Calu3 (cell line): ENCODE measurements at regions not wholly inside any gene's neighbourhood (a gene's known extent, or its start where the extent isn't known, plus 50 kb on each side); places are given as distances from the start of the nearest gene placed in this dataset.

Experiments used
- BruUV-seq: library from RNA; stranded (reverse); fragments of 400-500 nt; replicated peaks from 2 replicates; lab custom pipeline; 2021; lab: Mats Ljungman, UMichigan
- CTCF ChIA-PET: fragments of 300-600 bp; sonication (Branson Sonifier 250); formaldehyde crosslinking; loops from one replicate; lab custom pipeline; 2022; ENCODE audit warnings: antibody characterized with exemption; lab: Charles Lee
- DNase-seq: peaks from one replicate; pipeline ENCODE4 v3.0.0; 2022
- H3K27ac Mint-ChIP-seq: one replicate; pipeline ENCODE4 v1.8.0; 2022; ENCODE audit warnings: mixed read lengths; ENCODE audit not compliant: unreplicated experiment
- H3K27me3 Mint-ChIP-seq: one replicate; pipeline ENCODE4 v1.8.0; 2022; ENCODE audit warnings: mixed read lengths; ENCODE audit not compliant: unreplicated experiment
- H3K36me3 Mint-ChIP-seq: one replicate; pipeline ENCODE4 v1.8.0; 2022; ENCODE audit warnings: mild to moderate bottlenecking, moderate library complexity, mixed read lengths; ENCODE audit not compliant: insufficient read depth, unreplicated experiment
- H3K4me1 Mint-ChIP-seq: one replicate; pipeline ENCODE4 v1.8.0; 2022; ENCODE audit warnings: mild to moderate bottlenecking, low read depth, mixed read lengths; ENCODE audit not compliant: unreplicated experiment
- H3K4me3 Mint-ChIP-seq: one replicate; pipeline ENCODE4 v1.8.0; 2022; ENCODE audit warnings: mild to moderate bottlenecking, low read depth, moderate library complexity, mixed read lengths; ENCODE audit not compliant: unreplicated experiment
- H3K9me3 Mint-ChIP-seq: one replicate; pipeline ENCODE4 v1.8.0; 2022; ENCODE audit warnings: low read depth, mixed read lengths; ENCODE audit not compliant: unreplicated experiment
- CTCF ChIP-seq: fragments of 200-600 bp; IDR thresholded peaks from one replicate; pipeline ENCODE4 v1.8.0; 2022; ENCODE audit warnings: antibody characterized with exemption; ENCODE audit not compliant: unreplicated experiment
- intact Hi-C: fragments of 100-400 bp; cut with micrococcal nuclease; formaldehyde crosslinking; loops from one replicate; pipeline ENCODE4 v1.10.0; 2022; ENCODE audit not compliant: unreplicated experiment

GRCh38 chr11:129292092-129292491 is 83.6 kb upstream of the BARX2 start:
- Mint-ChIP-seq H3K36me3 (no peaks in the 10 kb centered on the region), H3K4me1 (no peaks in the 10 kb centered on the region), H3K27ac (no peak overlapping the region), H3K4me3 (no peak overlapping the region), H3K9me3 (no peaks in the 10 kb centered on the region), H3K27me3 (no peaks in the 10 kb centered on the region)
- CTCF ChIA-PET: no interaction called here
- no peak for TF ChIP-seq CTCF
- no peak for DNase-seq
- intact Hi-C loops: no loop called here
- no TSS peak for BruUV-seq

- no TSS peak for BruUV-seq
- DNase-seq: no peak
- Mint-ChIP-seq H3K36me3 (no peaks in the 10 kb centered on the region), H3K27ac (no peak overlapping the region), H3K27me3 (no peaks in the 10 kb centered on the region), H3K4me1 (no peaks in the 10 kb centered on the region), H3K4me3 (no peak overlapping the region), H3K9me3 (no peaks in the 10 kb centered on the region)
- TF ChIP-seq CTCF: no peak
- CTCF ChIA-PET: no interaction called here
- intact Hi-C loops: no loop called here
Observed at GRCh38 chr11:129291546-129291945, 84.1 kb upstream of the BARX2 start.

- no peak for TF ChIP-seq CTCF
- intact Hi-C loops: no loop called here
- DNase-seq: no peak
- CTCF ChIA-PET: no interaction called here
- BruUV-seq: no TSS peak
- H3K4me1 Mint-ChIP-seq: no peaks in the 10 kb centered on the region
- H3K36me3 Mint-ChIP-seq: no peaks in the 10 kb centered on the region
- no peak overlapping the region for H3K4me3 Mint-ChIP-seq
- no peak overlapping the region for H3K27ac Mint-ChIP-seq
- no peaks in the 10 kb centered on the region for H3K27me3 Mint-ChIP-seq
- no peaks in the 10 kb centered on the region for H3K9me3 Mint-ChIP-seq
Observed at GRCh38 chr11:129290966-129291365, 84.7 kb upstream of the BARX2 start.

- intact Hi-C loops: no loop called here
- no peak for DNase-seq
- TF ChIP-seq CTCF: no peak
- Mint-ChIP-seq H3K9me3 (no peaks in the 10 kb centered on the region), H3K4me1 (peaks cover 7% of the 10 kb centered on the region), H3K4me3 (no peak overlapping the region), H3K36me3 (no peaks in the 10 kb centered on the region), H3K27ac (no peak overlapping the region), H3K27me3 (no peaks in the 10 kb centered on the region)
- no TSS peak for BruUV-seq
- CTCF ChIA-PET: no interaction called here
Observed at GRCh38 chr11:129289350-129290040, 86.2 kb upstream of the BARX2 start.
